NT2/D1 (cell line): ENCODE measurements at regions not wholly inside any gene's neighbourhood (a gene's known extent, or its start where the extent isn't known, plus 50 kb on each side); places are given as distances from the start of the nearest gene placed in this dataset.

Experiments
- SUZ12 ChIP-seq: IDR thresholded peaks from 2 replicates; pipeline ENCODE4 v1.6.1; 2011; ENCODE audit not compliant: insufficient read length, insufficient read depth; ENCODE audit errors: extremely low read depth
- YY1 ChIP-seq: IDR thresholded peaks from 2 replicates; pipeline ENCODE4 v1.6.1; 2011; ENCODE audit not compliant: insufficient read length, insufficient read depth
- ZNF274 ChIP-seq: IDR thresholded peaks from 2 replicates; pipeline ENCODE4 v1.6.1; 2011; ENCODE audit warnings: mild to moderate bottlenecking, low read depth, low read length

DNA sequence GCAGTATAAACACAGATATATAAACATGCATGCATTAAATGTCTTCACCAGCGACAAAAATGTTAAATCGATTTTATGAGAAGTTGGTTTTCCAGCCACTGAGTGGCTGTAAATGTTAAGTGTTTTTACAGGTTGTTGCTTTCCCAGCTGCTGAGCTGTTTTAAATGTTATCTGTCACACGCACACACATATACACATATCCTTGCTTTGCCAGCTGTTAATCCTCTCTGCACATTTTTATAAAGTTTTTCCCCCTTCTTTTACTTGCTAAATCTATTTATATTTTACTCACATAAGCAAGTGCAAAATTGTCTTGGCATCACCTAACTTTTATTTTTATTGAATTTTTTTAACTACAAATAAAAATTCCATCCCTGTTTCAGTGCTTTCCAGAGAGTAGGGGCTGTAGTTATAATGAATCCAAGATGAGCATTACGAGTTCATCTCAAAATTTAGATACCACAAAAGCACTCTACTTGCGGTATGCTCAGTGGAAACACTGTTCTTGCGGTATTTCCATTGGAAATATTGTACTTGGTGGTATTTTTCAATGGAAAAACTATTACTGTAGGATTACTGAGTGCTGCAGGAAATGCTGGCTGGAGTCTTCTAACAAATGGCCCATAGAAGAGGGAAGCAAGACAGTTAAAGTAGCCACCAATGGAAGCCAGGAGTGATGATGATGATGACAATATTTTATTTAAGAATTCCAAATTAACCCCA is 124.9 kb upstream of the KCNJ16 start:
- no peak for TF ChIP-seq ZNF274
- no peak for TF ChIP-seq SUZ12
- TF ChIP-seq YY1: no peak
